ENCODE measurements at regions not wholly inside any gene's neighbourhood (a gene's known extent, or its start where the extent isn't known, plus 50 kb on each side); places are given as distances from the start of the nearest gene placed in this dataset.

GRCh38 chr18:24995056-24995455 lies 356.9 kb downstream of the ZNF521 start:
- no peak for TF ChIP-seq CTCF (IDR thresholded peaks at IDR 0.05)
- TF ChIP-seq POLR2A (IDR thresholded peaks at IDR 0.05) = no peak
- TF ChIP-seq POLR2AphosphoS5 (IDR thresholded peaks at IDR 0.05) = no peak
